Upper lobe of right lung (tissue), 1 donor: ENCODE measurements at regions not wholly inside any gene's neighbourhood (a gene's known extent, or its start where the extent isn't known, plus 50 kb on each side); places are given as distances from the start of the nearest gene placed in this dataset.

Experiments used
- ATAC-seq: fragments of 200-7000 bp; cut with Tn5 transposase; one replicate; pipeline ENCODE4 v1.9.1; 2020; ENCODE audit warnings: mild to moderate bottlenecking, moderate library complexity
- DNase-seq: peaks from one replicate; pipeline ENCODE4 v3.0.0-alpha.2; 2020
- H3K27ac ChIP-seq: fragments of 200-600 bp; one replicate; pipeline ENCODE4 v1.8.0; 2022
- H3K27me3 ChIP-seq: fragments of 200-600 bp; one replicate; pipeline ENCODE4 v1.8.0; 2022; ENCODE audit warnings: mild to moderate bottlenecking
- H3K36me3 ChIP-seq: fragments of 200-600 bp; one replicate; pipeline ENCODE4 v1.8.0; 2022
- H3K4me1 ChIP-seq: fragments of 200-600 bp; one replicate; pipeline ENCODE4 v1.8.0; 2022
- H3K4me3 ChIP-seq: fragments of 200-600 bp; one replicate; pipeline ENCODE4 v1.8.0; 2022; ENCODE audit warnings: mild to moderate bottlenecking
- H3K9me3 ChIP-seq: fragments of 200-600 bp; one replicate; pipeline ENCODE4 v1.8.0; 2022
- CTCF ChIP-seq: fragments of 200-600 bp; IDR thresholded peaks from one replicate; pipeline ENCODE4 v1.8.0; 2022; ENCODE audit warnings: antibody characterized with exemption
- intact Hi-C: fragments of 100-400 bp; cut with DNase I; formaldehyde crosslinking; loops from one replicate; pipeline ENCODE4 v1.11.0; 2022
- donor health status: DM: no; HTN: yes; CAD: no; lungs with severe emphysema.

GRCh38 chr13:40311356-40312101, 354.9 kb downstream of the FOXO1 start:
- H3K4me1 ChIP-seq: peaks cover 15% of the 10 kb centered on the region
- H3K4me3 ChIP-seq: no peak overlapping the region
- intact Hi-C loops: no loop called here
- H3K27ac ChIP-seq: no peak overlapping the region
- no peaks in the 10 kb centered on the region for H3K36me3 ChIP-seq
- no peaks in the 10 kb centered on the region for H3K27me3 ChIP-seq
- ATAC-seq (no peak), DNase-seq (no peak)
- H3K9me3 ChIP-seq: no peaks in the 10 kb centered on the region
- TF ChIP-seq CTCF: no peak

- Histone ChIP-seq H3K4me3 (no peak overlapping the region), H3K27me3 (no peaks in the 10 kb centered on the region), H3K9me3 (no peaks in the 10 kb centered on the region), H3K36me3 (no peaks in the 10 kb centered on the region), H3K4me1 (peaks cover 15% of the 10 kb centered on the region), H3K27ac (no peak overlapping the region)
- peak; percentile 27 for ATAC-seq
- no peak for DNase-seq
- intact Hi-C loops: no loop called here
- TF ChIP-seq CTCF: no peak
Measured at GRCh38 chr13:40313269-40314200, 352.9 kb downstream of the FOXO1 start.

GRCh38 chr13:40315416-40316064, 350.9 kb downstream of the FOXO1 start:
- ATAC-seq: peak; percentile 26
- intact Hi-C loops: no loop called here
- no peak overlapping the region for H3K27ac ChIP-seq
- DNase-seq: no peak
- no peak overlapping the region for H3K4me3 ChIP-seq
- peaks cover 15% of the 10 kb centered on the region for H3K4me1 ChIP-seq
- no peaks in the 10 kb centered on the region for H3K27me3 ChIP-seq
- H3K9me3 ChIP-seq: no peaks in the 10 kb centered on the region
- no peak for TF ChIP-seq CTCF
- H3K36me3 ChIP-seq: no peaks in the 10 kb centered on the region

GRCh38 chr13:40316301-40316700, 350.1 kb downstream of the FOXO1 start:
- H3K4me1 ChIP-seq: peaks cover 15% of the 10 kb centered on the region
- no peaks in the 10 kb centered on the region for H3K36me3 ChIP-seq
- no peak for TF ChIP-seq CTCF
- H3K27me3 ChIP-seq: no peaks in the 10 kb centered on the region
- H3K9me3 ChIP-seq: no peaks in the 10 kb centered on the region
- ATAC-seq: no peak
- no peak overlapping the region for H3K27ac ChIP-seq
- H3K4me3 ChIP-seq: no peak overlapping the region
- no peak for DNase-seq
- intact Hi-C loops: no loop called here

GRCh38 chr13:40317980-40318327, 348.5 kb downstream of the FOXO1 start:
- DNase-seq (no peak), ATAC-seq (no peak)
- H3K36me3 ChIP-seq: no peaks in the 10 kb centered on the region
- no peak for TF ChIP-seq CTCF
- peaks cover 15% of the 10 kb centered on the region for H3K4me1 ChIP-seq
- peaks cover under 1% of the 10 kb centered on the region for H3K9me3 ChIP-seq
- no peak overlapping the region for H3K4me3 ChIP-seq
- intact Hi-C loops: no loop called here
- H3K27me3 ChIP-seq: no peaks in the 10 kb centered on the region
- H3K27ac ChIP-seq: no peak overlapping the region
